CD4-positive, alpha-beta T cell treated with Interleukin-15 for 1 hour (primary cell): ENCODE measurements at regions not wholly inside any gene's neighbourhood (a gene's known extent, or its start where the extent isn't known, plus 50 kb on each side); places are given as distances from the start of the nearest gene placed in this dataset.

Experiments used
- DNase-seq: peaks from one replicate; pipeline ENCODE4 v3.0.0-alpha.2; 2020

DNA sequence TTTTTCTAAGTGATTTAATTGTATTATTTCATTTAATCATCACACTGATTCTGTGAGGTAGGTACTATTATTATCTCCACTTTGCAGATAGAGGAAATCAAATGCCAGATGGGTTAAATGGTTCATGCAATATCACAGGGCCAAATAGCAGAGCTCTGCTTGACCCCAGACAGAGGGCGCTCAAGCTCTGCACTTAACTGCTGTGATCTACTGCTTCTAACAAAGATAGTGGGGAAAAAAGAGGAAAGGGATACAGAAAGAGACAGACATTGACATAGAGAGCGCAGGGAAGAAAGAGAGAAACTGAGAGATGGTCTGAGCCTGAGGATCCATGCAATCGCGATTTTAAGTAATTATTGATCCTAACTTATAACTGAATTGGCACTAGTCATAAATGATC lies 279.1 kb upstream of the THRB start:
- no peak for DNase-seq

DNA sequence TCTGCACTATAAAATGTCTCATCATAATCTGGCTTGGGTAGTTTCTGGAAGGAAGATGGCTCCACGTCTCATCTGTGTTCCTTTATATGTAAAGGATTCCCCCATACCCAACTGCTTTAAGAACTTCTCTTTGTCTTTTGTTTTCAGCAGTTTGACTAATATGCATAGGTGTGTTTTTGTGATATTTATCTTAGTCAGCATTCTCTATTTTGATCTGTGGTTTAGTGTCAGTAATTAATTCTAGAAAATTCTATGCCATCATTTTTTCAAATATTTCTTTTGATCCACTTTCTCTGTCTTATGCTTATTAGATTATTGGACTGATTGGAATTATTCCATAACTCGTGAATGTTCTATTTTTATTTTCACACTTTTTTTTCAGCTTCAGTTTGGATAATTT lies 286.3 kb upstream of the THRB start:
- no peak for DNase-seq

DNA sequence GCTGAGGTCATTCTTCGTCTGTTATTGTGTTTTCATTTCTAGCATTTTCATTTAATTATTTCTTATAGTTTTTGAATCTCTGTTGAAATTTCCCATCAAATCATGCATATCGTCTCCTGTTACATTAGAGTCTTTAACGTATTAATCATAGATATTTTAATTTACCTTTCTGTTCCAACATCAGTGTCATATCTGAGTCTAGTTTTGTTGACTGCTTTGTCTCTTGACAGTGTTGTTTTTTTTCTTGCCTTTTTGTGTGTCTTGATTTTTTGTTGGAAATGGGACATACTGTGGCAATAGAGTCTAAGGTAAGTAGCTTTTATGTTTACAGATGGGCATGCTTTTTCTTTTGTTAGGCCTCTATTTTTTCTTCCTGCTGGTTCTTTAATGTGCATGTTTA lies 286.8 kb upstream of the THRB start:
- no peak for DNase-seq

DNA sequence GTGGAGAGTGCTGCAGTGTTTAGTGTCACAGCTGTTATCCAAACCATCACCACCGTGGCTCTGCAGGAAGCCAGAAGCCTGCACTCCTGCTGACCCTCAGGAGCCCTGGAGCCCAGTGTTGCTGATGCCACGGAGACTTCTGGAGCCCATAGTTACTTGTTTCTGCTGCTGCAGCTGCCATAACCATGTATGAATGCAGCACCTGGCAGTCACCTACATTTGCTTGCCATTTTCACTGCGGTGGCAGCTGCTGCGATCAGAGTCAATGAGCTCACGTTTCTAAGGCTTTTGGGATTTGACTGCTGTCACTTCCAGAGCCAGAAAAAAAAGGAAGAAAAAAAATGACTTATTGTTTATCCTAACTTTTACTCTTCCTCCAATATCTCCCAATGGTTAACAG lies 299.2 kb upstream of the THRB start:
- DNase-seq = no peak

DNA sequence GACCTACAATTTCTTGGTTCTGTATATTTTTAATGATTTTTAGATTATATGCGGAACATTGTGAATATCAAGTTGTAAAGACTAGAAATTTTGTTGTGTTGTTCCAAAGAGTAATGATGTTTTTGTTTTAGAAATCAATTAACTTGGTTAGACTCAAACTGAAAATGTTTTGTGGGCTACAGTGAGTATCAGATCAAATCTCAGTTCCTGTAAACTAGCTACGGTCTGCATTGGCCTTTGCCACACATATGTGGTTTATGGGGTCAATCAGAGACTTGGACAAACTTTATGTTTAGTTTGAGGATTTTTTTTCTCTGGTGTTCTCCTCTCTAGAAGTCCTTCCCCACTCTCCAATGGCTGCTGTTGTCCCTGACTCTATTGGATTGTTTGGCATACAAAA lies 308.0 kb upstream of the THRB start:
- DNase-seq = no peak

DNA sequence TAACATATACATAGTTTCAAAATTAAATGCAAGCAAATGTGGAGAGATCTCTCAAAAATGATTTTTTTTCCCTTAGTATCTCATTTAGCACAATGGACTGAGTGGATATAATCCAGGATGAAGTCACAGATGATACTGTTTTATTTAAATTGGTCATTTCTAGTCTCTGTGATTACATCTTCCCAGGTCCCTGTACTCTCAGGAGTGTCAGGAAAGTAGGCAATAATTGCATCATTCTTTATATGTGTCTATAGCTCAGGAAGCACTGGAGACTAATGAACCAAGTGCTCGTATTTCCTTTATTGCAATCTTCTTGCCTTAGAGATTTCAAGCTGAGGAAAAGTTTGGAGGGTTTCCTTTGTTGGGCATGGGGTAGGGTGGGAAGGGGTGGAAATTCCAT lies 309.4 kb upstream of the THRB start:
- DNase-seq = no peak

DNA sequence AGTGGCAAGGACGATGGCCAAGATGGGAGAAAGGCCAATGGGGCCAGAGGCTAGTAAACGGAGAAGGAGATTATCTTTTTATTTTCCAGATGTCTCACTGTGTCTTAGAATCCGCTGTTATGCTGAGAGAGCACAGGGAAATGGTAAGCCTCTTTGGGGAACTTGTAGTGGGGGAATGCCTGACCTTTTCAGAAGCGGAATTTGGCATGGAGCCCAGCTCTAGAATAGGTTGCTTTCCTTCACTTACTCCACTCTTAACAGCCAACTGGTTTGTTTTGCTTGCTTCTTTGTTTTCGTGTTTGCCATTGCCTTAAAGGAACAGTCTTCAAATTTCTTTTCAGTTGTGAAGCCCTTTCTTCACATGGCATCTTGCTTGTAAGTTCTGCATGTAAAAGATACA lies 316.2 kb upstream of the THRB start:
- DNase-seq = no peak

DNA sequence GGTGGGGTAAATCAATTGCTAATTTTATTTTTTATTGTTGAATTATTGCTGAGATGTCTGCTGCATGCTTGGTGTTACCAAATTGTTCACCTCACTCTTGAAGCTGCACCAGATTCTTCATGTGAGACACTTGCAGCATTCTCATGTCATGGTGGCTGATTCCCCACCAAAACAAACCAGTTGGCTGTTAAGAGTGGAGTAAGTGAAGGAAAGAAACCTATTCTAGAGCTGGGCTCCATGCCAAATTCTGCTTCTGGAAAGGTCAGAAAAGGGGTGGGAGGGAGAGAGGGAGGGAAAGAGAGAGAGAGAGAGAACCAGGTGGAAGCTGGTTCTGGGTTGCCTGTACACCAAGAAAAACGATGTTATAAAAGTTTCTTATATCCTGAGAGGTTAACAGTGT lies 317.5 kb upstream of the THRB start:
- DNase-seq = no peak

DNA sequence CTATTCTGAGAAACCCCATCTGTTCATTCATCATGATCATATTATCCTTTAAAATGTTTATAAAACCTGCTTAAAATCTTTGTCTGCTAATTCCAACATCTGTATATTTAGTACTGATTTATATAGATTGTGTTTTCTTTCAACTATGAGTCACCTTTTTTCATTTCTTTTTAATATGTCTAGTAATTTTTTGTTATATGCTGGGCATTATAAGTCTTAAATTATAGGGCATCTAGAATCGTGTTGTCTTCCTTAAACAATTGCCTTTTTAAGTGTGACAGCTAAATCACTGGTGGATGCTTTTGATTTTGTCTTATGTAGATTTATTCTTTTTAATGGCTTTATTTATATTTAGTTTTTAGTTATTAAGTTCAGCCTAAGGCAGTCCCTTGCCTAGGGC lies 323.4 kb upstream of the THRB start:
- DNase-seq = no peak

DNA sequence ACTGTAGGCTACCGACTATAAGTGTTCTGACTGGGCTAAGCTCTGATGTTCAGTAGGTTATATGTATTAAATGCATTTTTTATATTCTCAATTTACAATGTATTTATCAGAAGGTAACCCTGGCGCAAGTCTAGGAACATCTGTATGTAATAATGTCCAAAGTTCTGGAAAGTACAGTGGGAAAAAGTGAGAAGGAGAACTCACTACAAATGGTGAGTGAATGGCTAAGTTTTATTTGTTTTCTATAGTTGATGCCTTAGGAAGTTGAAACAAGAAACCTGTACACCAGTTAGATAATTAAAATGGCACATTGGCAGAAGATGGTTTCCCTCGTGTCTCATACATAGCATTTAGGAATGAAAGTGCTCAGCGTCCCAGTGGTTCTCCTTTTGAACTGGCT lies 333.4 kb upstream of the THRB start:
- DNase-seq = no peak

DNA sequence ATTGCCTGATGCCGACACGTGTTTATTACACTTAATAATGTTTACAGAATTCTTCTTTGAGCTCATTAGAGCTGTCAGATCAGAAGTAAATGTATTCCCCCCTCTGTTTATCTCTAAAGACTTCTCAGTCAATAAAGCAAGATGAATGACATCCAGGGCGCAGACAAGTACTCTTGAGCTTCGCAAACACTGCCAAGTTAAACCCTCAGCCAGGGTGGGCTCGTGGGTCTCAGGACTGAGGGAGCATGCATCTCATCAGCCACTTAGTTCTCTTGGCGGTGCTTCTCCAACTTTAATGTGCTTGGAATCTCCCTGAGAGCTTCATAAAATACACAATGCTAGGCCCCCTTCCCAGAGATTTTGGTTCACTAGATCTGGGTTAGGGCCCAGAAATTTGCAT lies 333.9 kb upstream of the THRB start:
- no peak for DNase-seq

DNA sequence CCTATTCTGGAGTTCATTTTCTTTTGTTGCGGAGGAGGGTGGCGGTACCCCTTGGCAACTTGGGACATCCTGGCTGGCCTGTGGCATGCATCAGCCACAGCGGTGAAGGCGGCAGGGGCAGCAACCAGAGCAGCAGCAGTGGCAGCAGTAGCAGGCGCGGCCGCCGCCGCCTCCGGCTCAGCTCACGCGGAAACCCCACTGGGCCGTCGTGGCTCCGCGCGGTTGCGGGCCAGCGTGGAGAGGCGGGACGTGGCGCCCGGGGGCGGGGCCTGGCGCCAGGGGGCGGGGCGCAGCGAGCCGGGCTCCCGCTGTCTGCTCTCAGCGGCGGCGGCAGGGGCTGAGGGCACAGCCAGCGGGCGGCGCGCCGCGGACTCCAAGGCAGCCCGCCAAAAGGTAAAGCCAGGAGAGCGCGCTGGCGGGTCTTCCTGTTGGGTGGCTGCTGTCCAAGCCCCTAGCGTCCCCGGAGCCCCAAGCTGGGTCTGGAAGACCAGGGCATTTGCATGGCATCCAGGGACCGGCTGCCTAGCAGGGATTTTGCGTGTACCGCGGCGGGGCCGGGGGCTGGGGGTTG lies 334.4 kb upstream of the THRB start:
- DNase-seq = no peak

DNA sequence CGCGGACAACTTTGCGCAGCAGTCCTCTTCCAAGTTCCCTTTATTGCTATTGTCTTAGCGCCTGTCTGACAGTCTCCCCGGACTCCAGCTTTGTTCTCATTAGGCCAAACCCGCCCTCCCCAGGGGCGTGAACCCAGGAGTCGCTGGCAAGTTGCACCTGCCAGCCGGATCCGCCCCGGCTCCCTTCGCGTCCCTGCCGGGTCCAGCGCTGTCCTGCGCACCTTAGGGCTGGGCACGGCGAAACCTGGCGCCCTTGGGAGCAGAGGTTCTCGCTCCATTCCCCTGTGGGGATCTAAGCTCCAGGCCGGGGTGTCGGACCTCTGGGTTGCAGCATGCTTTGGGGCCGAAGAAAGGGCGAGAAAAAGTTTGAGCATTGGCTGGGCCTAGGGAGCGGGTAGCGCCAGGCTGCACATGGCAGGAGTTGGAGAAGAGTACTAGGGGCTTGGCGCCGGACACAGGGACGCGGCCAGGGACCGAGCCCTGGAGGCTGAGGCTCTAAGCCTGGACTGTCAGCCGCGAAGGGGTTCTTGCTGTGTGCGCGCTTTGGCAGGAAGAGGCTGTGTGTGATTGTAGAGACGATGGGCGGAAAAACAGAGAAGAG lies 335.1 kb upstream of the THRB start:
- no peak for DNase-seq

DNA sequence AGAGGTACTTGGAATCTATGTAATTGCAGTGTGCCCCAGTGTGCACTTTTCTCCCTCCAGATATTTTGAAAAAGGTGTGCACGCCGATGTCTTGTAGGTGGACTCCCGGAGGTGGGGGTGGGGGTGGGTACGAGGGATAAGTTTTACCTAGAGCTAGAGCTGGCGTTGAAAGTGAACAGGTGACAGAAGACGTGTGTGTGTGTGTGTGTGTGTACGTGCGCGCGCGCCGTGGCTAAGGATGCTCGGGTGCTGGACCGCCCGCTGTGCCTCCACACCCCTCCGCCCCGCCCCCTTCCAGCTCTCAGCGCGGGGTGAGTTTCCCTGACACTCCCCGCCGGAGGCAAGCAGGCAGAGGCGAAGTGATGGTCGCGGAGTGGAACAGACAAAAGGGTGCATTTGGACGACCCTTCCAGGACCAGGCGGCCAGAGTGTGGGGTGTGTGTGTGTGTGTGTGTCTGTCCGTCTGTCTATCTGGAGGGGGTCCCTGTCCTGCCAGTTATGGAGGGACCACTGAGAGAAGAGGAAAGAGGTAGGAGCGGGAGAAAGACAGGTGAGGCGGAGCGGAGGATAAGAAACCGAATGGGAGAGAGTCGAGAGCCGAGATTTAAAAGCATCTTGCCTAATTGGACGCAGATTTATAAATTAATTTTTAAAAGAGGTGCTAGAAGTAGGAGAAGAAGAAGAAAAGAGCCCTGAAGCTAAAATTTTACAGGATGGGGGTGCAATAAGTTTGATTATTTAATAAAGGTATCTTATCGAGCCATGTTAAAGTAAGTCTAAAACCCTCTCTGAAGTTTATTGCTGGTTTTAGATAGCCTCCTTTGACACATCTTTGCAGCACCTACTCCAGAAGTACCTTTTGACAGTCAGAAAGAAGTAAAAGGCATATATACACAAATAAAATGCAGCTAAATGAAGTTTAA lies 335.8 kb upstream of the THRB start:
- DNase-seq = no peak

DNA sequence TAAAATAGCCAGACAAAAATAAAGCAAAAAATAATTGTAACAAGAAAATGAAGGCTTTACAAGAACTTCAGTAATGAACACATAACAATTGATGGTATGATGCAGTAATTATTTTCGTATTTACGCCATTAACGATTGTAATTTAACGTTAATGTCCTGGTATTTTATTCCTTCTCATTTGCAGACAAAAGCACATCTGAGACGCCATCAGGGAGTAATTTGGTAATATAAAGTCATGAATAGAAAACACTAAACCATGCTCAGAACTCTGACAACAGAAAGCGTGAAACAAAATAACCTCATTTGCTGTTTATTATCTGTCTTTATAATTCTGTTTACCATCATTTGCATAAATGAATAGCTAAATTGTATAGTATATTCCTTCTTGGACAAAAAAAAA lies 336.6 kb upstream of the THRB start:
- DNase-seq = no peak

DNA sequence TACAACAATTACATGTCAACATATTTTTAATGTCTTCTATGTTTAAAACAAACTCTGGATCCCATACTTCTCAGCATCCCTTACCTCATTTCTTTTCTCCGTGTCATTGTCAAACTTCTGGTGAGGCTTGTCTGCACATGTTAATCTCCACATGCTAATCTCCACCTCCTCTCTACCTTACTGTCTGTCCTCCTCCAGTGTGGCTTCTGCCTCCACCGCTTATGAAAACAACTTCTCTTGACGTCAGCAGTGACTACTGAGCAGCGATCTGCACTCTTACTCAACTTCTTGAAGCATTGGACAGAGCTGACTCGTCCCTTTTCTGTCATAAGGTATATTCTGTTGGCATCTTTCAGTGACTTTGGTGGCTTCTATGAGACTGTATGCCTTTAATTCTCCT lies 338.2 kb upstream of the THRB start:
- no peak for DNase-seq

DNA sequence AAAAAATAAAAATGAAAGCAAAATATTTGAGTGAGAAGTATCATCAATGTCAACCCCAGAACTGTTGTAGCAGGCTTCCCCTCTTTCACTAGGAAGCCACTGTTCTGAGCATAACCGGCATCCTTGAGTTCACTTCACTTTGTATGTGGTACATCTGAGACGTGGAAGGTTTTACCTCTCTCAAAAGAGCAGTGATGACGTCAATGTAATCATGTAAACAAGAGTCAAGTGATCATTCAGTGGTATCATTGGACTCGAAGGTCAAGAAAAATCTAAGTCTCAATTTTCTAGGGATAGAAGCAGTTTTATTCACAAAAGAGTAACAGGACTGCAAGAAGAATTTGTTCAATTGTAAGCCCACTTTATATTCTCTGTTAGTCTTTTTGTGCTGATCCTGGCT lies 339.8 kb upstream of the THRB start:
- no peak for DNase-seq

DNA sequence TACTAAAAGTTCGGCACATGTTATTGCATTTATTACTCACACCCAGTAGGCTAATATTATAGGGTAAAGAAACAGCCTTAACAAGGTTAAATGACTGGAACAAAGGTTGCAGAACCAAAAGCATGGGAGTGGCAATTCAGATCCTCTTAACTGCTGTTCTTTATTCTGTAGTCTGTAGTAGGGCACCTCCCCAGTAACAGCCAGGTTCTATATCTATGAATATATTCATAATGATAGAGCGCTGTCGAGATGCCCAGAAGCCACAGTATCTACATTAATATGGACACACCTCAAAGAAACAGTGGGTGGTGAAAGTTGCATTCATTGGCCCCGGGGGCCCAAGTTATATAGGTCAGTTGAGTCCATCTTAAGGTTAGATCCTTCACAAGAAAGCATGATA lies 340.9 kb upstream of the THRB start:
- DNase-seq = no peak

DNA sequence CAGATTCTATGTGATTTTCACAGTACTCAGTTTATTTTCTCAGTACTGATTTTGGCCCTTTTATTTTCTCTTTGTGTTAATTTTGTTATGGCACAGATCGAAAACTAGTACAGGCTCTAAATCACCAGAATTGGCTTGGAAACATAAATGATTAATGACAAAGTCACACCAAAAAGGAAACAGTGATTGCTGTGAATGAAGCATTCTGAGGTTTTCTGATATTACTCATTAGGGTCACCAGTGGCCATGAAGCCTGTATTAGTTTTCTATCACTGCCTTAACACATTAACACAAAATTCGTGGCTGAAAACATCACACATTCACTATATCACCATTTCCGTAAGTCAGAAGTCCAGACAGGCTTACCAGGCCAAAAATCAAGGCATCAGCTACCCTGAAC lies 343.0 kb upstream of the THRB start:
- DNase-seq = no peak

DNA sequence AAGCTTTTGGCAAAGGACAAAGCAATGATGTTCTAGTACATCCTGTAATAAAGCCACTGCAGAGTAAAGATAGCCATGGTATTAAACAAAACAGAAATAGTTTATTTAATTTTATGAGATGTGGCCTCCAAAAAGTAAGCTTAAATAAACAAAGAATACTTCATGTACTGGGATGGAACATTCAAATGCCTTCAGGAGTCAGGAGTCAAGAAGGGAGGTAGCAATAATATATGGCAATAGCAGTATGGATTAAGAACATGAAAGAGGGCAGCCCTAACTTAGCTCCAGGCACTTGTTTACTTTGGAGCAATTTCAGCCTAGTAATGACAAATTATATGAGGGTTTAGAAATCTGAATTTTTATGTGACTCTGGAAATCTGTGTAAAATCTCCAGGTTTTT lies 343.9 kb upstream of the THRB start:
- no peak for DNase-seq

DNA sequence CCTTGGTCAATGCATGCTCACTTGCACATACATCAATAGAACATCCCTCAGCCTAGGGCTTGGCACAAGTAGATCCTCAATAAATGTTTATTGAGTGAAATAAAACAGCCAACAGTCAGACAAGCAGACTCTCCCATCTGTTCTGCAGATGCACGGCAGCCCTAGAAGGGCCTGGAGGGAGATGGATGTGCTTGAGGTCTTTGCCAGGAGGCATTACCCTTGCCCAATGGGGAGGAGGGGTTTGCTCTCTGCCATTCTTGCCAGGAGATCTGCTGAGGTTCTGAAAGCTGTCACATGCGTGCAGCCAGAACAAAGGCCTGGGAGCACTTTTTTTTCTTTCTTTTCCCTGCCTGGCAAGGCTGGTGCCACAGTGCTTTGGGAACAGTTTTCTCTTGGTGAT lies 349.3 kb upstream of the THRB start:
- no peak for DNase-seq

DNA sequence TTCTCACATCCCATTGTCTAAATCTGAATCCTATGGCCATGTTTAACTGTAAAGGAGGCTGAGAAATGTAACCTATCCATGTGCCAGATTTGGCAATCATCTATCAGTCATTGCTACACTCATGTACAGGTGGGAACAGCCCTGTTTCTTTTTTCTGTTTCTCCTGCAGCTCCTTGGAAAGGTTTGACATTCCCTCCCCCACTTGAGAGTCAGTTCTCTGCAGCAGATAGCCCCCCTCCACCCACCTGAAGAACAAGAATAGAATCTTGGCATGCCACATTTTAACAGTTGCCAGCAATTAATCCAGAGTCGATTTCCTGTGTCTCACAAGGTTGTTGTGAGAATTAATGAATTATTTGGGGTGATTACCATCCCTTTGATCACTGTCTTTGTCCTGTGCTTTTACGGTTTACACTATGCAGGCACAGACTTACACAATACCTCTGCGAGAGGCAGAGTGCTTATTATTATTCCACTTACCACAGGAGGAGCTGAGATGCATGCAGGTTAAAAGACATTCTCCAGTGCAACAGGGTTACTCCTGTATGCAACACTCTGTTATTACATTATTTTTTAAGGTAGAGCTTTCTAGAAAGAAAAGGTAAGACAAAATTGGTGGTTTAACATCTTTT lies 351.0 kb upstream of the THRB start:
- no peak for DNase-seq

DNA sequence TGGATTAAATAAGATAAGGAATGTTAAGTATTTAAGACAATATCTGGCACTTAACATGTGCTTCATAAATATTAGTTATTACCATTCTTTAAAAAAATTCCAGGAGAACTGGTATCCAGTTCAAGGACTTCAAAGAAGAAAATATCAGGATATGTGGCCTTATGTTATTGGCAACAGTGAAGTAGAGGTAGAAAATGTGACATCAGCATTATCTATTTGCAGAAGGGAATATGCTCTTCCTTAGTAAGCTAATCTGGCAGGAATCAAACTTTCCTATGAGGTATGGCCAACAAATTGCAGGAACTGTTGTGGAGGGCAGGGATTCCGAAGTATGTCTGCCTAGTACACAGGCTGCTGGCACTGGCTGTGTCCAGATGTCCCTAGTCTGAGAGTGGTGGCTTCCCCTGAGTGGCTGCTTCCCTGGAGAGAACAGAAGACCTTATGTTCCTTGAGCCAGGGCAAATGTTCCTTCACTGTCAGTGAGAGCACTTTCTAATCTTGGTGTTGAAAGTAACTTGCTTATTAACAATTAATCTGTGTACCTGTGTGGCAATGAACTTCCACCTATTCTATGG lies 351.7 kb upstream of the THRB start:
- no peak for DNase-seq

DNA sequence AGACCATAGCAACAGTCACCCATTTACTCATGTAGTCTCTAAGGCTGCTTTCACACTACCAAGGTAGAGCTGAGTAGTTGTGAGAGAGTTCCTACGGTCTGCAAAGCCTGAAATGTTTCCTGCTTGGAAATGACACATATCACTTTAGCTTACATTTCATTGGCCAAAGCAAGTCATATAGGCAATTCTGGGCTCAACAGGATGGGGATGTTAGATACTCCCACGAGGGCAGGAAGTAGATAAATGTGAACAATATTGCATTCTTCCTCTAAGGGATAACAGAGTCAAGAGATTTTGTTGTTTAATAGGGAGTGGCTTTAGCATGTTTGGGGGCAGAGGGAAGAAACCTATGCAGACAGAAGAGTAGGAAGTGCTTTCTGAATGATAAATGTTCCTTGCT lies 355.6 kb upstream of the THRB start:
- no peak for DNase-seq
